BJ (cell line): ENCODE measurements at regions not wholly inside any gene's neighbourhood (a gene's known extent, or its start where the extent isn't known, plus 50 kb on each side); places are given as distances from the start of the nearest gene placed in this dataset.

Source experiments
- CTCF ChIA-PET: fragments of 350-600 bp; formaldehyde crosslinking; extraction: SDS; loops from one replicate; lab custom pipeline; 2021; ENCODE audit warnings: antibody characterized with exemption, inconsistent platforms; lab: Yijun Ruan, JAX
- POLR2A ChIA-PET: fragments of 300-600 bp; sonication (Branson Sonifier 250); formaldehyde crosslinking; extraction: SDS; loops from one replicate; lab custom pipeline; 2021; ENCODE audit warnings: antibody characterized with exemption; lab: Charles Lee
- DNase-seq: peaks from one replicate; pipeline ENCODE4 v3.0.0-alpha.2; 2011; ENCODE audit warnings: low read depth
- H3K27me3 ChIP-seq: 2 replicates; pipeline ENCODE4 v1.6.0; 2011; ENCODE audit warnings: low read length; ENCODE audit not compliant: control insufficient read depth, insufficient read depth
- H3K36me3 ChIP-seq: 2 replicates; pipeline ENCODE4 v1.5.1; 2011; ENCODE audit warnings: low read length; ENCODE audit not compliant: control insufficient read depth, insufficient read depth
- H3K4me3 ChIP-seq: 2 replicates; pipeline ENCODE4 v1.5.1; 2011; ENCODE audit warnings: low read depth, mild to moderate bottlenecking, control low read depth, low read length
- CTCF ChIP-seq: IDR thresholded peaks from 2 replicates; pipeline ENCODE4 v1.5.1; 2011; ENCODE audit warnings: low read depth, mild to moderate bottlenecking, control low read depth, inconsistent platforms, low read length, moderate library complexity; ENCODE audit not compliant: insufficient read depth

DNA sequence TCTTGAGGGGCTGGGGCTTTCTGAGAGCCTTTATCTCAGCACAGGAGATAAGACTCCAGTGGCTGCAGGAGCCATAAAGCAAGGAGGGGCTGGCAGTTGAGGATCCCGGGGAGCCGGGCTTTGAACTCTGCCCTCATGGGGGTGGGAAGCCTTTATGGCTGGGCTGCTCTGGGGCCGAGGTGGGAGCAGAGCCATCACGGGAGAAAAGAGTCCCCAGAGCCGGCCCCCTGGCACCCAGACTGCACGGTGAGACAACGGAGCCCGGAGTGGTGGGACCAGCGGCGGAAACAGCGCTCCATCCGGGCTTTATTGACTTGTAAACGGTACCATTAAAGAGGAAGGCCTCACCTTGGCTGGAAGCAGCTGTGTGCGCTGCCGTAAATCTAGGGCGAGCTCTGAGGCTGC, 162.6 kb downstream of the MYCN start:
- ChIA-PET POLR2A (no interaction called here), CTCF (interaction anchor here (0.6 kb wide), 1 partner anchor 66 kb away, joined by 3 read pairs; no protein-coding TSS in a partner anchor)
- no peaks in the 10 kb centered on the region for H3K27me3 ChIP-seq
- no peaks in the 10 kb centered on the region for H3K36me3 ChIP-seq
- TF ChIP-seq CTCF: no peak
- DNase-seq: no peak
- no peak overlapping the region for H3K4me3 ChIP-seq

- Histone ChIP-seq H3K4me3 (no peak overlapping the region), H3K27me3 (no peaks in the 10 kb centered on the region), H3K36me3 (no peaks in the 10 kb centered on the region)
- CTCF ChIA-PET: no interaction called here
- TF ChIP-seq CTCF: no peak
- no peak for DNase-seq
- POLR2A ChIA-PET: no interaction called here
Measured at GRCh38 chr2:16102358-16102975, 162.1 kb downstream of the MYCN start.

GRCh38 chr2:16101196-16101595, 160.8 kb downstream of the MYCN start:
- H3K36me3 ChIP-seq: no peaks in the 10 kb centered on the region
- TF ChIP-seq CTCF: no peak
- no peak for DNase-seq
- ChIA-PET CTCF (no interaction called here), POLR2A (no interaction called here)
- no peak overlapping the region for H3K4me3 ChIP-seq
- H3K27me3 ChIP-seq: no peaks in the 10 kb centered on the region

DNA sequence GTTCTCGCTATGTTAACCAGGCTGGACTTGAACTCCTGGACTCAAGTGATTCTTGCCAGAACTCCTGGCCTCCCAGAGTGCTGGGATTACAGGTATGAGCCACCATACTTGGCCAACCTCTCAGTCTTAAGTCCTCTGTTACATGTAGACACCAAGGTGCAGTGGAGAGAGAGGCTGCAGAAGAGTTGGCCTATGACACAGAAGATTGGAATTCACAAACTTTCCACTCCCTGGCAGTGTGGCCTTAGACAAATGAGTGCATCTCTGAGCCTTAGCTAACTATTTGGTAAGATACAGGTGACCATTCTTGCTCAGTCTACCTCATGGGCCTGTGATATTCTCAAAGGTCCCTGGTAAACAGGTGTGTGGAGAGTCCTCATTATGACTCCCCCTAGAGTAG, 159.7 kb downstream of the MYCN start:
- ChIA-PET CTCF (no interaction called here), POLR2A (no interaction called here)
- Histone ChIP-seq H3K36me3 (no peaks in the 10 kb centered on the region), H3K27me3 (no peaks in the 10 kb centered on the region), H3K4me3 (no peak overlapping the region)
- no peak for DNase-seq
- no peak for TF ChIP-seq CTCF

- H3K27me3 ChIP-seq: no peaks in the 10 kb centered on the region
- POLR2A ChIA-PET: no interaction called here
- no peak for TF ChIP-seq CTCF
- CTCF ChIA-PET: no interaction called here
- no peak overlapping the region for H3K4me3 ChIP-seq
- DNase-seq: no peak
- H3K36me3 ChIP-seq: no peaks in the 10 kb centered on the region
Measured at GRCh38 chr2:16099326-16099725, 159.0 kb downstream of the MYCN start.
